ENCODE measurements at regions not wholly inside any gene's neighbourhood (a gene's known extent, or its start where the extent isn't known, plus 50 kb on each side); places are given as distances from the start of the nearest gene placed in this dataset.

- TF ChIP-seq ZFX (IDR thresholded peaks at IDR 0.05) (no peak), CTCF (conservative IDR thresholded peaks at IDR 0.05) (no peak)
These were observed 222.8 kb downstream of the SIPA1L2 start for GRCh38 chr1:232407120-232407519.

All from C4-2B (cell line).